Ammon's horn (tissue), 1 donor: ENCODE measurements at regions not wholly inside any gene's neighbourhood (a gene's known extent, or its start where the extent isn't known, plus 50 kb on each side); places are given as distances from the start of the nearest gene placed in this dataset.
A peak's percentile ranks its signal among the peaks of the same experiment; 100 is the strongest.

Experiments
- DNase-seq: peaks from one replicate; pipeline ENCODE4 v3.0.0-alpha.2; 2016; ENCODE audit warnings: low spot score

- DNase-seq: no peak
Observed at GRCh38 chr6:18335948-18336347, 51.2 kb upstream of the RNF144B start.

DNA sequence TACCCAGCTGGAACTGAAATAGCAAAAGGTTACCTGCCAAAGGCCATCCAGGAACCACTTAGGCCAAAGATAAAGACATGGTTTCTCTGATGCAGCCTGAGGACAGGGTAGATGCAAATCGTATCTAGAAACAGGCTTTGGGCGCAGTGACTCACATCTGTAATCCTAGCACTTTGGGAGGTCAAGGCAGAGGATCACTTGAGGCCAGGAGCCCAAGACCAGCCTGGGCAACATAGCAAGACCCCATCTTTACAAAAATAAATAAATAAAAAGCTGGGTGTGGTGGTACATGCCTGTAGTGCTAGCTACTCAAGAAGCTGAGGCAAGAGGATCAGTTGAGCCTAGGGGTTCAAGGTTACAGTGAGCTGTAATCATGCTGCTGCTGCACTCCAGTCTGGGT, 52.9 kb upstream of the RNF144B start:
- no peak for DNase-seq

DNA sequence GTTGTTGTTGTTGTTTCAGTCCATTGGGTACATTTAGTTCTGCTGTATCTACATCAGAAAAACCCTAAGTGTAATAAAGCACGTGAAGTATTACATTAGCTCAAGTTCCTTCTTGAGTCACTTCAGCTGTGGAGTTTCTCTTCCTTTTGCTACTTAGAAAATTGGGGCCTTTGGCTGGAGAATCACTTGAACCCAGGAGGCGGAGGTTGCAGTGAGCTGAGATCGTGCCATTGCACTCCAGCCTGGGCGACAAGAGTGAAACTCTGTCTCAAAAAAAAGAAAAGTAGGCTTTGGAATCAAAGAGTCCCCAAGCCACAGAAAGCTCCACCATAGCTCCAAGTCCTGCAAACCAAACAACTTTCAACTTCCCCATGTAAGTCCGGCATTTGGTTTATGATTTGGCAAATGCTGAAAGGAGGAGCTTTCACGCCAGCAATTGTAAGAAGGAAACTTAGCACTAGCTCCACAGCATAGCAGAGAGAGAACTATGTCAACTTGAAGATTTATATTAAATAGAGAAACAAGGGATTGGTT, 56.5 kb upstream of the RNF144B start:
- peak; percentile 35 for DNase-seq

DNA sequence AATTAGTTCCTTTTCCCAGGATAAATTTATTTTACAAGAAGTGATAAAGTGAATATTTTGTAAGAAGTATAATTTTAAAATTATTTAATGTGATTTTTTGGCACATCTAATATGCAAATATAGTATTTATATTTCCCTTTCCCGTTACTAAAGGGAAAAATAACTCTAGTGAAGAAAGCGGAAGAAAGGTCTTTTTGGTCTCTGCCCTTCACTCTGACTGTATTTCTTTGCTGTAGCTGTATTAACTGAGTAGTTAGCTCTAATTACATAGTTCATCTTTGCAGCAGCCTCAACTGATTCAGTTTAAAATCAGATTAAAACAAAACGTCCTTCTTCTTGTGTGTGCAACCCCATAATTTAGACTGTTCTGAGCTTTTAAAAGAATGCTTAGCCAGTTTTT, 57.4 kb upstream of the RNF144B start:
- DNase-seq: no peak

DNA sequence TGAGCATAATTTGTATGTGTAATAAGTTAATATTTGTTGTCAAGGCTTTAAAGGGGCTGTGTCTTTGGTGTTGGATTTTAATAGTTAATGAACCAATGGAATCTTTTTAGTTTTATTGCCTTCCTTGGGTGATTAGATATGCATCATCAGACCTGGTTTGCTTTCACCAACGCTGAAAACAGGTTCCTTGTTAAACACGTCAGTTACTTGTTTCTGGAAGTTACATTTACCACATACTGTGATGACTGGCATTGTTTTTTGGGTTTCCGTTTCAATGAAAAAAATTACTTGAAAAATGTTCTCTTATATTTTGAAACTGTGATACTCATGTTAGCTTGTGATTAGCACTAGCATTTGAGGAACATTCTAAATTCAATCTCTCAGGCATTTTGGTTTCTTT, 58.6 kb upstream of the RNF144B start:
- no peak for DNase-seq

DNA sequence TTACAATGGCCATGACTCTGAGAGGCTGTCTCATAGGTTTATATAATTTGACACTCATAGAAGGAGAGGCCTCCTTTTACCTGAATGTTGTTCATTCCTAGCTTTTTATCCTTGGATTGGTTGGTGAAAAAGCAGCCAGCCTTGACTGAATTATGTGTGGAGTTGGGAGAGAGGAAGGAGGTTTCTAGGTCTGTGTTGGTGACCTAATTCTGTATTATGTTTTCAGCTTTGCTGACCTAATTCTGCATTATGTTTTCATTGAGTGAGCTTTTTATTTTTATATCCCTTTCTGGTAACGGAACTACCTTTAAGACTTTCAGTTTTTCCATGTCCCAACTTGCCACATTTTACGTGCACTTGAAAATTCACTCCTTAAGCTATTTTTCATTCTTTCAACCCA, 59.1 kb upstream of the RNF144B start:
- DNase-seq: no peak

- DNase-seq: peak; percentile 72
Observed at GRCh38 chr6:18327626-18328025, 59.5 kb upstream of the RNF144B start.

- no peak for DNase-seq
Observed at GRCh38 chr6:18326980-18327379, 60.2 kb upstream of the RNF144B start.

GRCh38 chr6:18326001-18326400, 61.1 kb upstream of the RNF144B start:
- no peak for DNase-seq

DNA sequence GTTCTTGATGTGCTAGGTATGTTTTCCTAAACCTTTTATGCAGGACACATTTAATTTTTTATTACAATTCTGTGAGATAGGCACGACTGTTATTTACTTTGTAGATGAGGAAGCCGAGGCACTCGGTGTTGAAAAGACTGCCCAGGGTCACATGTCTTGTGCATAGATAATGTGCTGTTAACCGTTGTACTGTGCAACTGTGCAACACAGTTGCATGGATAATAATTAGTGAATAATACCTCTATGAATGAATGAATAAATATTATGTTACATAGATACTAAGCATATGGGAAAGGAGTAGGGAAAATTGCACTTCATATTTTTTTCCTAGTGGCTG, 60.3 kb upstream of the DEK start:
- DNase-seq: no peak

DNA sequence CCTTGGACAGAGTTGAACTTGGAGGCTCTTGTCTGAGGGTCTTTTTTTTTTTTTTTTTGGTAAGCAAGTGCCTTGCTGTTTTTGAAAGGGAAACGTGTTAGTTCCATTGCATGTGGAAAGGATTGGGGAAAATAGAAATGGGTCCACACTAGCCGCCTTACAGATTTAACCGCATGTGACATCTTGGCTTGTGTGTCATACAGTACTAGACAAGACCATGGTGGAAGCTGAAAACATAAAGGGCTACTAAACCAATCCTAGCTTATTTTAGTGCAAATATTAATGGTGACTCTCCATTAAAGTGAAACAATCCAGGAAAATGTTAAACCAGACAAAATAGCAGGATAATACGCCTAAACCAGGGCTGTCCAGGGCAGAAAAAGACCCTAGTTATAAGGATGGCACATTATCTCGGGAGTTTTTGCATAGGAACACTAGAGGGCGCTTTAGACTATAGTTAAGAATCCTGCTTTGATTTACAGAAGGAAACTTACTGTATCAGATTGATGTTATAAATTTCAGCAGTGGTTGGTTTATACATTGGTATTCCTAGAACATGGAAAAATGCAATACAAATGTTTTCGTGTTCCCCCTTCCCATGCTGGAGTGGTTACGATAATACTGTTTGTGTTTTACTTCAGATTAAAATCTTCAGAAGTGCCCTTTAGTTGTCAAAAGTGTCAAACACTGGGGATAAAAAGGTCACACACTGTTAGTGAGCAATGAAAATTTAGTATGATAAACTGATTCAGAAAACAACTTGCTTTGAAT, 59.8 kb upstream of the DEK start:
- peak; percentile 37 for DNase-seq

- peak; percentile 16 for DNase-seq
Observed at GRCh38 chr6:18317850-18318249, 53.5 kb upstream of the DEK start.

- no peak for DNase-seq
Observed at GRCh38 chr6:18314317-18314997, 50.1 kb upstream of the DEK start.
